ENCODE measurements at regions not wholly inside any gene's neighbourhood (a gene's known extent, or its start where the extent isn't known, plus 50 kb on each side); places are given as distances from the start of the nearest gene placed in this dataset.

- DNase-seq (ENCODE audit: low spot score) (no peak), ATAC-seq (ENCODE audit: low FRiP score) (no peak)
- TF ChIP-seq CTCF (IDR thresholded peaks at IDR 0.05), result no peak
Measured at GRCh38 chr17:14690704-14691103, 389.8 kb downstream of the HS3ST3B1 start.

GRCh38 chr17:14688134-14688533 lies 387.3 kb downstream of the HS3ST3B1 start:
- no peak for TF ChIP-seq CTCF (IDR thresholded peaks at IDR 0.05)
- ATAC-seq (ENCODE audit: low FRiP score), result no peak
- DNase-seq (ENCODE audit: low spot score), result no peak

- TF ChIP-seq CTCF (IDR thresholded peaks at IDR 0.05), result no peak
- DNase-seq (ENCODE audit: low spot score), result no peak
- no peak for ATAC-seq (ENCODE audit: low FRiP score)
Measured at GRCh38 chr17:14672830-14673229, 371.9 kb downstream of the HS3ST3B1 start.

GRCh38 chr17:14670861-14671260 lies 370.0 kb downstream of the HS3ST3B1 start:
- DNase-seq (ENCODE audit: low spot score), result no peak
- ATAC-seq (ENCODE audit: low FRiP score), result no peak
- no peak for TF ChIP-seq CTCF (IDR thresholded peaks at IDR 0.05)

- no peak for ATAC-seq (ENCODE audit: low FRiP score)
- TF ChIP-seq CTCF (IDR thresholded peaks at IDR 0.05), result no peak
- DNase-seq (ENCODE audit: low spot score), result no peak
Measured at GRCh38 chr17:14664511-14664910, 363.6 kb downstream of the HS3ST3B1 start.

GRCh38 chr17:14641117-14641516 lies 340.2 kb downstream of the HS3ST3B1 start:
- no peak for DNase-seq (ENCODE audit: low spot score)
- no peak for ATAC-seq (ENCODE audit: low FRiP score)
- no peak for TF ChIP-seq CTCF (IDR thresholded peaks at IDR 0.05)

- no peak for ATAC-seq (ENCODE audit: low FRiP score)
- no peak for DNase-seq (ENCODE audit: low spot score)
- no peak for TF ChIP-seq CTCF (IDR thresholded peaks at IDR 0.05)
Measured at GRCh38 chr17:14637260-14637659, 336.4 kb downstream of the HS3ST3B1 start.

All from omental fat pad (tissue), 3 donors.